ENCODE measurements at regions not wholly inside any gene's neighbourhood (a gene's known extent, or its start where the extent isn't known, plus 50 kb on each side); places are given as distances from the start of the nearest gene placed in this dataset.

GRCh38 chr14:38425324-38425976 lies 169.6 kb upstream of the CLEC14A start:
- no peak for DNase-seq (ENCODE audit: extremely low read depth in 1 of 2, low read depth in 1 of 2)

- no peak for DNase-seq (ENCODE audit: extremely low read depth in 1 of 2, low read depth in 1 of 2)
Observed at GRCh38 chr14:38420048-38420447, 164.2 kb upstream of the CLEC14A start.

GRCh38 chr14:38419579-38419978 lies 163.7 kb upstream of the CLEC14A start:
- DNase-seq (ENCODE audit: extremely low read depth in 1 of 2, low read depth in 1 of 2): no peak

GRCh38 chr14:38412654-38413053 lies 156.8 kb upstream of the CLEC14A start:
- no peak for DNase-seq (ENCODE audit: extremely low read depth in 1 of 2, low read depth in 1 of 2)

GRCh38 chr14:38410442-38410841 lies 154.5 kb upstream of the CLEC14A start:
- no peak for DNase-seq (ENCODE audit: extremely low read depth in 1 of 2, low read depth in 1 of 2)

- DNase-seq (ENCODE audit: extremely low read depth in 1 of 2, low read depth in 1 of 2): no peak
Observed at GRCh38 chr14:38409071-38409705, 153.3 kb upstream of the CLEC14A start.

GRCh38 chr14:38405851-38406635 lies 150.2 kb upstream of the CLEC14A start:
- no peak for DNase-seq (ENCODE audit: extremely low read depth in 1 of 2, low read depth in 1 of 2)

GRCh38 chr14:38404616-38405015 lies 148.7 kb upstream of the CLEC14A start:
- no peak for DNase-seq (ENCODE audit: extremely low read depth in 1 of 2, low read depth in 1 of 2)

GRCh38 chr14:38404100-38404541 lies 148.2 kb upstream of the CLEC14A start:
- DNase-seq (ENCODE audit: extremely low read depth in 1 of 2, low read depth in 1 of 2): no peak

- no peak for DNase-seq (ENCODE audit: extremely low read depth in 1 of 2, low read depth in 1 of 2)
Observed at GRCh38 chr14:38400751-38401150, 144.9 kb upstream of the CLEC14A start.

GRCh38 chr14:38399652-38400051 lies 143.8 kb upstream of the CLEC14A start:
- DNase-seq (ENCODE audit: extremely low read depth in 1 of 2, low read depth in 1 of 2): no peak

- no peak for DNase-seq (ENCODE audit: extremely low read depth in 1 of 2, low read depth in 1 of 2)
Observed at GRCh38 chr14:38394767-38395166, 138.9 kb upstream of the CLEC14A start.

GRCh38 chr14:38394064-38394463 lies 138.2 kb upstream of the CLEC14A start:
- DNase-seq (ENCODE audit: extremely low read depth in 1 of 2, low read depth in 1 of 2): no peak

GRCh38 chr14:38391334-38391733 lies 135.4 kb upstream of the CLEC14A start:
- no peak for DNase-seq (ENCODE audit: extremely low read depth in 1 of 2, low read depth in 1 of 2)

GRCh38 chr14:38389681-38390080 lies 133.8 kb upstream of the CLEC14A start:
- DNase-seq (ENCODE audit: extremely low read depth in 1 of 2, low read depth in 1 of 2): no peak

GRCh38 chr14:38387821-38388220 lies 131.9 kb upstream of the CLEC14A start:
- no peak for DNase-seq (ENCODE audit: extremely low read depth in 1 of 2, low read depth in 1 of 2)

GRCh38 chr14:38385836-38386235 lies 129.9 kb upstream of the CLEC14A start:
- no peak for DNase-seq (ENCODE audit: extremely low read depth in 1 of 2, low read depth in 1 of 2)

- no peak for DNase-seq (ENCODE audit: extremely low read depth in 1 of 2, low read depth in 1 of 2)
Observed at GRCh38 chr14:38385343-38385742, 129.4 kb upstream of the CLEC14A start.

- DNase-seq (ENCODE audit: extremely low read depth in 1 of 2, low read depth in 1 of 2): no peak
Observed at GRCh38 chr14:38384741-38385140, 128.8 kb upstream of the CLEC14A start.

- DNase-seq (ENCODE audit: extremely low read depth in 1 of 2, low read depth in 1 of 2): no peak
Observed at GRCh38 chr14:38367922-38368321, 112.0 kb upstream of the CLEC14A start.

GRCh38 chr14:38366374-38366773 lies 110.5 kb upstream of the CLEC14A start:
- no peak for DNase-seq (ENCODE audit: extremely low read depth in 1 of 2, low read depth in 1 of 2)

- no peak for DNase-seq (ENCODE audit: extremely low read depth in 1 of 2, low read depth in 1 of 2)
Observed at GRCh38 chr14:38363217-38363616, 107.3 kb upstream of the CLEC14A start.
